ENCODE measurements at regions not wholly inside any gene's neighbourhood (a gene's known extent, or its start where the extent isn't known, plus 50 kb on each side); places are given as distances from the start of the nearest gene placed in this dataset.

DNA sequence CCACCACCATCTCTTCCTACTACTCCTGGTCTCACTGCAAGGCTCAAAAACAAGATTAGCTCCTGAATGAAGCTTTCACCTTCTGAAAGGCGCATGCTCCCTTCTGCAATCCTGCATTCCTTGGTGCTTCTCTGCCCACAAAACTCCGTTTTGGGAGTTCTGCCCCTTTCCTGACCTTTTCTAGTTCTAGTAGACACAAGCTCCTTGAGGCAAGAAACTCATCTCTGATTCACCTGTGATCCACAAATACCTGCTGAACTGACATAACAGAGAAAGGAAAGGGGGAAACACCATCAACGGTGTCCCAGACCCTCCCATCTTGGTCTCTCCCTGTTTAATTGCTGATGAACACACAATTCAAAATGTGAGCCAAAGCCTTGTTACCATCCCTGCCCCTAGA, 64.0 kb upstream of the EGR2 start:
- H3K4me3 ChIP-seq (replicated peaks in 1 of 2; ENCODE audit: low read depth in 1 of 2, low read length in 2 of 2) = no peak overlapping the region
- no TSS peak for BruUV-seq (replicated peaks)
- no peak overlapping the region for H2AFZ ChIP-seq (ENCODE audit: low read depth, low read length, poor library complexity, severe bottlenecking)
- TF ChIP-seq CBX3 (IDR thresholded peaks at IDR 0.05; ENCODE audit: low read depth) = no peak
- no peak for TF ChIP-seq RAD21 (IDR thresholded peaks at IDR 0.05; ENCODE audit: low read depth)
- no peak overlapping the region for H3K9ac ChIP-seq (ENCODE audit: low read length)
- no peaks in the 10 kb centered on the region for H3K9me3 ChIP-seq (ENCODE audit: control insufficient read depth in 1 of 2, insufficient read depth in 1 of 2, low read depth in 1 of 2, low read length in 2 of 2)
- no peaks in the 10 kb centered on the region for H3K36me3 ChIP-seq (ENCODE audit: control insufficient read depth in 1 of 2, insufficient read depth in 2 of 2, low read length in 2 of 2)
- ChIA-PET POLR2A (no interaction called here), RAD21 (ENCODE audit: low non-redundant PET in 1 of 2, low total read pairs in 2 of 2, uncharacterized antibody in 2 of 2, unreplicated experiment in 2 of 2) (no interaction called here), CTCF (no interaction called here)
- H3K79me2 ChIP-seq (ENCODE audit: insufficient read depth, low read length) = no peaks in the 10 kb centered on the region
- intact Hi-C loops (cut with micrococcal nuclease) = no loop called here
- ATAC-seq (no peak), DNase-seq (ENCODE audit: low read depth, low spot score) (no peak)
- no peaks in the 10 kb centered on the region for H4K20me1 ChIP-seq (ENCODE audit: insufficient read depth)
- no peaks in the 10 kb centered on the region for H3K9me2 ChIP-seq (ENCODE audit: insufficient read depth)
- H3K27me3 ChIP-seq (ENCODE audit: insufficient read depth, low read length) = peaks cover 11% of the 10 kb centered on the region; the same call in 1 of the 2 replicates
- H3K4me2 ChIP-seq (ENCODE audit: low read length) = no peak overlapping the region
- H3K27ac ChIP-seq (ENCODE audit: low read depth, low read length) = no peak overlapping the region
- H3K4me1 ChIP-seq (ENCODE audit: control insufficient read depth in 1 of 2, insufficient read depth in 2 of 2, low read length in 2 of 2) = no peaks in the 10 kb centered on the region

DNA sequence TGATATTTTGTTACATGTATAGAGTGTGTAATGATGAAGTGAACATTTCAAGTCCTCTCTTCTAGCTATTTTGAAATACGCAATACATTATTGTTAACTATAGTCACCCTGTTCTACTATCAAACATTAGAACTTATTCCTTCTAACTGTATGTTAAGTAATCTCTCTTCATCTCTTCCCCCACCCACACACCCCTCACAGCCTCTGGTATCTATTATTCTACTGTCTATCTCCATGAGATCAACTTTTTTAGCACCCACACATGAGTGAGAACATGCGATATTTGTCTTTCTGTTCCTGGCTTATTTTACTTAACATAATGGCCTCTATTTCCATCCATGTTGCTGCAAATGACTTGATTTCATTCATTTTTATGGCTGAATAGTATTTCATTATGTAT, 57.7 kb upstream of the EGR2 start:
- Histone ChIP-seq H4K20me1 (ENCODE audit: insufficient read depth) (no peaks in the 10 kb centered on the region), H2AFZ (ENCODE audit: low read depth, low read length, poor library complexity, severe bottlenecking) (no peak overlapping the region), H3K27ac (ENCODE audit: low read depth, low read length) (no peak overlapping the region), H3K36me3 (ENCODE audit: control insufficient read depth in 1 of 2, insufficient read depth in 2 of 2, low read length in 2 of 2) (no peaks in the 10 kb centered on the region), H3K4me3 (replicated peaks in 1 of 2; ENCODE audit: low read depth in 1 of 2, low read length in 2 of 2) (no peak overlapping the region), H3K9me3 (ENCODE audit: control insufficient read depth in 1 of 2, insufficient read depth in 1 of 2, low read depth in 1 of 2, low read length in 2 of 2) (no peaks in the 10 kb centered on the region), H3K4me1 (ENCODE audit: control insufficient read depth in 1 of 2, insufficient read depth in 2 of 2, low read length in 2 of 2) (no peaks in the 10 kb centered on the region), H3K9me2 (ENCODE audit: insufficient read depth) (no peaks in the 10 kb centered on the region), H3K27me3 (ENCODE audit: insufficient read depth, low read length) (no peaks in the 10 kb centered on the region), H3K79me2 (ENCODE audit: insufficient read depth, low read length) (no peaks in the 10 kb centered on the region), H3K9ac (ENCODE audit: low read length) (no peak overlapping the region), H3K4me2 (ENCODE audit: low read length) (no peak overlapping the region)
- BruUV-seq (replicated peaks) = no TSS peak
- RAD21 ChIA-PET (ENCODE audit: low non-redundant PET in 1 of 2, low total read pairs in 2 of 2, uncharacterized antibody in 2 of 2, unreplicated experiment in 2 of 2) = no interaction called here
- POLR2A ChIA-PET = no interaction called here
- no peak for TF ChIP-seq CEBPB (IDR thresholded peaks at IDR 0.05; ENCODE audit: low read depth)
- TF ChIP-seq CBX3 (IDR thresholded peaks at IDR 0.05; ENCODE audit: low read depth) = no peak
- no peak for TF ChIP-seq EZH2 (IDR thresholded peaks at IDR 0.05)
- TF ChIP-seq EGR1 (IDR thresholded peaks at IDR 0.05; ENCODE audit: low read depth) = no peak
- TF ChIP-seq RAD21 (IDR thresholded peaks at IDR 0.05; ENCODE audit: low read depth) = no peak
- TF ChIP-seq, protein P1, sequence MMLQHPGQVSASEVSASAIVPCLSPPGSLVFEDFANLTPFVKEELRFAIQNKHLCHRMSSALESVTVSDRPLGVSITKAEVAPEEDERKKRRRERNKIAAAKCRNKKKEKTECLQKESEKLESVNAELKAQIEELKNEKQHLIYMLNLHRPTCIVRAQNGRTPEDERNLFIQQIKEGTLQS (IDR thresholded peaks at IDR 0.05) = no peak
- TF ChIP-seq FOSL1 (IDR thresholded peaks at IDR 0.05; ENCODE audit: low read depth) = no peak
- TF ChIP-seq SP1 (IDR thresholded peaks at IDR 0.05; ENCODE audit: low read depth) = no peak
- no peak for TF ChIP-seq ZFX (IDR thresholded peaks at IDR 0.05)
- TF ChIP-seq, protein P2, sequence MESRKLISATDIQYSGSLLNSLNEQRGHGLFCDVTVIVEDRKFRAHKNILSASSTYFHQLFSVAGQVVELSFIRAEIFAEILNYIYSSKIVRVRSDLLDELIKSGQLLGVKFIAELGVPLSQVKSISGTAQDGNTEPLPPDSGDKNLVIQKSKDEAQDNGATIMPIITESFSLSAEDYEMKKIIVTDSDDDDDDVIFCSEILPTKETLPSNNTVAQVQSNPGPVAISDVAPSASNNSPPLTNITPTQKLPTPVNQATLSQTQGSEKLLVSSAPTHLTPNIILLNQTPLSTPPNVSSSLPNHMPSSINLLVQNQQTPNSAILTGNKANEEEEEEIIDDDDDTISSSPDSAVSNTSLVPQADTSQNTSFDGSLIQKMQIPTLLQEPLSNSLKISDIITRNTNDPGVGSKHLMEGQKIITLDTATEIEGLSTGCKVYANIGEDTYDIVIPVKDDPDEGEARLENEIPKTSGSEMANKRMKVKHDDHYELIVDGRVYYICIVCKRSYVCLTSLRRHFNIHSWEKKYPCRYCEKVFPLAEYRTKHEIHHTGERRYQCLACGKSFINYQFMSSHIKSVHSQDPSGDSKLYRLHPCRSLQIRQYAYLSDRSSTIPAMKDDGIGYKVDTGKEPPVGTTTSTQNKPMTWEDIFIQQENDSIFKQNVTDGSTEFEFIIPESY (IDR thresholded peaks at IDR 0.05; ENCODE audit: extremely low read depth, insufficient replicate concordance, low read length) = no peak
- TF ChIP-seq, protein P3, sequence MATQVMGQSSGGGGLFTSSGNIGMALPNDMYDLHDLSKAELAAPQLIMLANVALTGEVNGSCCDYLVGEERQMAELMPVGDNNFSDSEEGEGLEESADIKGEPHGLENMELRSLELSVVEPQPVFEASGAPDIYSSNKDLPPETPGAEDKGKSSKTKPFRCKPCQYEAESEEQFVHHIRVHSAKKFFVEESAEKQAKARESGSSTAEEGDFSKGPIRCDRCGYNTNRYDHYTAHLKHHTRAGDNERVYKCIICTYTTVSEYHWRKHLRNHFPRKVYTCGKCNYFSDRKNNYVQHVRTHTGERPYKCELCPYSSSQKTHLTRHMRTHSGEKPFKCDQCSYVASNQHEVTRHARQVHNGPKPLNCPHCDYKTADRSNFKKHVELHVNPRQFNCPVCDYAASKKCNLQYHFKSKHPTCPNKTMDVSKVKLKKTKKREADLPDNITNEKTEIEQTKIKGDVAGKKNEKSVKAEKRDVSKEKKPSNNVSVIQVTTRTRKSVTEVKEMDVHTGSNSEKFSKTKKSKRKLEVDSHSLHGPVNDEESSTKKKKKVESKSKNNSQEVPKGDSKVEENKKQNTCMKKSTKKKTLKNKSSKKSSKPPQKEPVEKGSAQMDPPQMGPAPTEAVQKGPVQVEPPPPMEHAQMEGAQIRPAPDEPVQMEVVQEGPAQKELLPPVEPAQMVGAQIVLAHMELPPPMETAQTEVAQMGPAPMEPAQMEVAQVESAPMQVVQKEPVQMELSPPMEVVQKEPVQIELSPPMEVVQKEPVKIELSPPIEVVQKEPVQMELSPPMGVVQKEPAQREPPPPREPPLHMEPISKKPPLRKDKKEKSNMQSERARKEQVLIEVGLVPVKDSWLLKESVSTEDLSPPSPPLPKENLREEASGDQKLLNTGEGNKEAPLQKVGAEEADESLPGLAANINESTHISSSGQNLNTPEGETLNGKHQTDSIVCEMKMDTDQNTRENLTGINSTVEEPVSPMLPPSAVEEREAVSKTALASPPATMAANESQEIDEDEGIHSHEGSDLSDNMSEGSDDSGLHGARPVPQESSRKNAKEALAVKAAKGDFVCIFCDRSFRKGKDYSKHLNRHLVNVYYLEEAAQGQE (IDR thresholded peaks at IDR 0.05; ENCODE audit: low read depth) = no peak
- TF ChIP-seq TCF7L2 (IDR thresholded peaks at IDR 0.05; ENCODE audit: borderline replicate concordance, extremely low read depth, insufficient read depth, insufficient read length) = no peak
- TF ChIP-seq JUND (IDR thresholded peaks at IDR 0.05) = no peak
- no peak for TF ChIP-seq YY1 (IDR thresholded peaks at IDR 0.05; ENCODE audit: extremely low read depth, insufficient replicate concordance, low read depth, low read length)
- no peak for TF ChIP-seq ZNF274 (IDR thresholded peaks at IDR 0.05; ENCODE audit: low read depth, low read length)
- TF ChIP-seq EZH2phosphoT487 (IDR thresholded peaks at IDR 0.05; ENCODE audit: borderline replicate concordance) = no peak
- no peak for TF ChIP-seq POLR2A (IDR thresholded peaks at IDR 0.05; ENCODE audit: borderline replicate concordance, extremely low read depth, insufficient read depth, insufficient read length)
- ATAC-seq (no peak), DNase-seq (ENCODE audit: low read depth, low spot score) (no peak)
- CTCF ChIA-PET = no interaction called here
- intact Hi-C loops (cut with micrococcal nuclease) = no loop called here

All from HCT116 (cell line).